ENCODE measurements at regions not wholly inside any gene's neighbourhood (a gene's known extent, or its start where the extent isn't known, plus 50 kb on each side); places are given as distances from the start of the nearest gene placed in this dataset.

DNA sequence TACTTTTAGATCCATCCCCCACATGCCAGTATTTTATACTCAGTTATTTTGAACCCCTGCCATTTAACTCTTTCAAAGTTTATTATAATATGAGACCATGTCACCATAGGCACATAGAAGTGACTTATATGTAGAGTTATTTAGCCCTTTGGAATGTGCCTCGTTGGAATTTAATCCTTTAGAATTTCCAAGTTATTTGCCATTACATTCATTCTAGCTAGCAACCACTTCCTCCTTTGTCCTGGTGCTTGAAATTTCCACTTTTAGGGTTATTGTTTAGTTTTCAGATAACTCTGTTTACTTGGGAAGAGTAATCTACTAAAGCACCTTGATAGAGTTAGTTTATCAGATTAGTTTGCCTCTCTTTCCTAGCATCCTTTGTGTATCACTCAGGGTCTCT is 82.8 kb upstream of the TLE1 start:
- WGBS, 2 donors, result 11 to 19% methylated on average over 1 of the region's 1 CpG
- Histone ChIP-seq H3K27ac (no peak overlapping the region), H3K4me3 (no peak overlapping the region), H3K36me3 (no peaks in the 10 kb centered on the region), H3K4me1 (no peaks in the 10 kb centered on the region), H3K27me3 (no peaks in the 10 kb centered on the region), H3K9me3 (peaks cover 0 to 3% (median 0%) of the 10 kb centered on the region in 4 donors)
- TF ChIP-seq EP300 (IDR thresholded peaks at IDR 0.05) (no peak), POLR2A (IDR thresholded peaks at IDR 0.05) (no peak), POLR2AphosphoS5 (IDR thresholded peaks at IDR 0.05) (no peak), CTCF (IDR thresholded peaks at IDR 0.05) (no peak)
- DNase-seq, result no peak
- intact Hi-C loops (cut with DNase I), result no loop called here

GRCh38 chr9:81776390-81776789 is 87.0 kb upstream of the TLE1 start:
- intact Hi-C loops (cut with DNase I), result no loop called here
- TF ChIP-seq CTCF (IDR thresholded peaks at IDR 0.05), result no peak
- no peak for TF ChIP-seq POLR2AphosphoS5 (IDR thresholded peaks at IDR 0.05)
- TF ChIP-seq EP300 (IDR thresholded peaks at IDR 0.05), result no peak
- no peak for TF ChIP-seq POLR2A (IDR thresholded peaks at IDR 0.05)
- Histone ChIP-seq H3K9me3 (no peaks in the 10 kb centered on the region), H3K4me1 (no peaks in the 10 kb centered on the region), H3K27ac (no peak overlapping the region), H3K27me3 (no peaks in the 10 kb centered on the region), H3K36me3 (no peaks in the 10 kb centered on the region), H3K4me3 (no peak overlapping the region)
- no peak for DNase-seq
- WGBS, 2 donors, result 67 to 69% methylated on average over 1 of the region's 1 CpG

DNA sequence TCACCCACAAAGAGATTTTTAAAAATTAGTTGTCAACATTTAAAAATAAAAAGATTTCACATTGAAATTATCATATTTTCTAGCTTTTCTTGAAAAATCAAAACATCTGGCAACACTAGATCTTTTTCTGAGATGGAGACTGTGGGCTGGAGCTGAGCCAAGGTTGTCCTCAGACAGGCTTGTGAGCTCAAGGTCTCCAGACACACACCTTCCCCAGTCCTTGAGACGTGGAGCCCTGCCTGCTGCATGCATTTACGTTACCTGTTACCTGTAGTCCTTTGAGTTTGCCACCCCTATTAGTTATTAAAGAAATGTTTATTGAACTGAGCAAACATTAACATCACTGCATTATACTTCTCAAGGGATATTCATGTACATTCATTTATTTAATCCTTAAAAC is 87.5 kb upstream of the TLE1 start:
- Histone ChIP-seq H3K9me3 (no peaks in the 10 kb centered on the region), H3K27me3 (no peaks in the 10 kb centered on the region), H3K4me1 (no peaks in the 10 kb centered on the region), H3K36me3 (no peaks in the 10 kb centered on the region), H3K27ac (no peak overlapping the region), H3K4me3 (no peak overlapping the region)
- 56 to 68% methylated on average over 2 of the region's 2 CpGs for WGBS, 2 donors
- intact Hi-C loops (cut with DNase I), result no loop called here
- no peak for TF ChIP-seq POLR2AphosphoS5 (IDR thresholded peaks at IDR 0.05)
- TF ChIP-seq CTCF (IDR thresholded peaks at IDR 0.05), result no peak
- DNase-seq, result no peak

DNA sequence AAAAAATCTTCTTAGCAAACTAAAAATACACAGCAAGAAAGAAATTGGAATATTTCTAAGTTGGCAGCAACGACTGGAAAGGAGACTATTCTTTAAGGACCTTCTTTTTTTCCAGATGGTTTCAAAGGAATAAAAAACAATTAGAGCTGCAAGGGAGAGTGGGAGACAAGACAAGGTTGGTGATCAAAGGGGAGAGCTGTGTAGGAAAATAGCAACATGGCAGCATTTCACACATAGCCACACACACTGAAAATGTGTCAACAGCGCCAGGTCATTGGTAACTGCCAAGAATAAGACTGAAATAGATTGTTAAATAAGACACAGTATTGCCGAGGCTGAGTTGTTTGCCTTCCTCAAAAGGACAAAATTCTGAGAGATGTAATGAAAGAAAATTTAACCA is 88.1 kb upstream of the TLE1 start:
- intact Hi-C loops (cut with DNase I), result no loop called here
- no peak for TF ChIP-seq EP300 (IDR thresholded peaks at IDR 0.05)
- no peak for TF ChIP-seq CTCF (IDR thresholded peaks at IDR 0.05)
- no peak for TF ChIP-seq POLR2A (IDR thresholded peaks at IDR 0.05)
- TF ChIP-seq POLR2AphosphoS5 (IDR thresholded peaks at IDR 0.05), result no peak
- Histone ChIP-seq H3K27me3 (no peaks in the 10 kb centered on the region), H3K9me3 (no peaks in the 10 kb centered on the region), H3K4me1 (no peaks in the 10 kb centered on the region), H3K27ac (no peak overlapping the region), H3K4me3 (no peak overlapping the region), H3K36me3 (no peaks in the 10 kb centered on the region)
- no peak for DNase-seq
- 77 to 78% methylated on average over 3 of the region's 3 CpGs for WGBS, 2 donors

GRCh38 chr9:81782313-81782995 is 93.1 kb upstream of the TLE1 start:
- peaks cover 0 to 2% (median 0%) of the 10 kb centered on the region in 4 donors for H3K4me1 ChIP-seq
- no peak overlapping the region for H3K4me3 ChIP-seq
- DNase-seq, result no peak
- TF ChIP-seq POLR2A (IDR thresholded peaks at IDR 0.05), result no peak
- TF ChIP-seq EP300 (IDR thresholded peaks at IDR 0.05), result no peak
- TF ChIP-seq CTCF (IDR thresholded peaks at IDR 0.05), result no peak
- no peak for TF ChIP-seq POLR2AphosphoS5 (IDR thresholded peaks at IDR 0.05)
- no peaks in the 10 kb centered on the region for H3K27me3 ChIP-seq
- no peaks in the 10 kb centered on the region for H3K36me3 ChIP-seq
- WGBS, 2 donors, result 89 to 92% methylated on average over 10 of the region's 10 CpGs
- H3K9me3 ChIP-seq, result no peaks in the 10 kb centered on the region
- intact Hi-C loops (cut with DNase I), result no loop called here
- no peak overlapping the region for H3K27ac ChIP-seq
